GM18868 (cell line): ENCODE measurements at regions not wholly inside any gene's neighbourhood (a gene's known extent, or its start where the extent isn't known, plus 50 kb on each side); places are given as distances from the start of the nearest gene placed in this dataset.

Experiments
- ATAC-seq: cut with Tn5 transposase; IDR thresholded peaks from one replicate; pipeline ENCODE4 v1.9.1; 2021; ENCODE audit warnings: mild to moderate bottlenecking, moderate library complexity; ENCODE audit not compliant: unreplicated experiment

- no peak for ATAC-seq
Observed at GRCh38 chr15:95865330-95865739, 465.2 kb upstream of the NR2F2 start.

GRCh38 chr15:95866711-95867440 lies 463.6 kb upstream of the NR2F2 start:
- ATAC-seq: no peak

GRCh38 chr15:95868450-95868849 lies 462.1 kb upstream of the NR2F2 start:
- ATAC-seq: peak; percentile 39

GRCh38 chr15:95868970-95869369 lies 461.5 kb upstream of the NR2F2 start:
- no peak for ATAC-seq

- peak; percentile 48 for ATAC-seq
Observed at GRCh38 chr15:95869920-95870319, 460.6 kb upstream of the NR2F2 start.

GRCh38 chr15:95872366-95872771 lies 458.1 kb upstream of the NR2F2 start:
- ATAC-seq: no peak

- ATAC-seq: no peak
Observed at GRCh38 chr15:95874637-95875036, 455.9 kb upstream of the NR2F2 start.

GRCh38 chr15:95875121-95875643 lies 455.3 kb upstream of the NR2F2 start:
- ATAC-seq: no peak

GRCh38 chr15:95880031-95880570 lies 450.4 kb upstream of the NR2F2 start:
- peak; percentile 21 for ATAC-seq

GRCh38 chr15:95880630-95881029 lies 449.9 kb upstream of the NR2F2 start:
- peak; percentile 46 for ATAC-seq

- no peak for ATAC-seq
Observed at GRCh38 chr15:95883064-95883463, 447.4 kb upstream of the NR2F2 start.

GRCh38 chr15:95884276-95884675 lies 446.2 kb upstream of the NR2F2 start:
- no peak for ATAC-seq

- ATAC-seq: no peak
Observed at GRCh38 chr15:95887666-95888390, 442.7 kb upstream of the NR2F2 start.

- no peak for ATAC-seq
Observed at GRCh38 chr15:95888762-95889161, 441.7 kb upstream of the NR2F2 start.

GRCh38 chr15:95894407-95894956 lies 436.0 kb upstream of the NR2F2 start:
- no peak for ATAC-seq

GRCh38 chr15:95895508-95895907 lies 435.0 kb upstream of the NR2F2 start:
- ATAC-seq: no peak

GRCh38 chr15:95897651-95898050 lies 432.8 kb upstream of the NR2F2 start:
- no peak for ATAC-seq

GRCh38 chr15:95898761-95899160 lies 431.7 kb upstream of the NR2F2 start:
- no peak for ATAC-seq

- ATAC-seq: no peak
Observed at GRCh38 chr15:95901271-95901670, 429.2 kb upstream of the NR2F2 start.

GRCh38 chr15:95902606-95903005 lies 427.9 kb upstream of the NR2F2 start:
- no peak for ATAC-seq

GRCh38 chr15:95903352-95903751 lies 427.1 kb upstream of the NR2F2 start:
- ATAC-seq: peak; percentile 60
